ENCODE measurements at regions not wholly inside any gene's neighbourhood (a gene's known extent, or its start where the extent isn't known, plus 50 kb on each side); places are given as distances from the start of the nearest gene placed in this dataset.

DNA sequence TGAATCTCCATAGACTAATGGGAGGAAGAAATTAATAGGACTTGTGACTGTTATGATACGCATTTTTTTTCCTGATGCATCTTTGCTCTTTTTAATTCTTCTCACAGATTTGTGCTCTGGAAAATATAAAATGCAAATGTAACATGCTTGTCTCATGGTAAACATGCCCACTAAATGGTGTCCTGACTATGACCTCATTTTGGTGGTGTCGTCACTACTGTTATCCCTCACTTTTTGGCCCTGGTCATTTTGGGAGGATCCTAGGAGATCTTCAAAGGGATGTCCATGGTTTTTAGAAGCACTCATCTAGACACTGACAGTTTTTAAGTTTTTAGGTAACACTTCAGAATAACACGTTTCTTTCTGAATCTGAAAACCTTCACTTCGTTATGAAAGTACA, 790.8 kb upstream of the FBXO33 start:
- no peak for TF ChIP-seq EZH2phosphoT487 (IDR thresholded peaks at IDR 0.05; ENCODE audit: borderline replicate concordance, low read length)
- TF ChIP-seq, protein P1, sequence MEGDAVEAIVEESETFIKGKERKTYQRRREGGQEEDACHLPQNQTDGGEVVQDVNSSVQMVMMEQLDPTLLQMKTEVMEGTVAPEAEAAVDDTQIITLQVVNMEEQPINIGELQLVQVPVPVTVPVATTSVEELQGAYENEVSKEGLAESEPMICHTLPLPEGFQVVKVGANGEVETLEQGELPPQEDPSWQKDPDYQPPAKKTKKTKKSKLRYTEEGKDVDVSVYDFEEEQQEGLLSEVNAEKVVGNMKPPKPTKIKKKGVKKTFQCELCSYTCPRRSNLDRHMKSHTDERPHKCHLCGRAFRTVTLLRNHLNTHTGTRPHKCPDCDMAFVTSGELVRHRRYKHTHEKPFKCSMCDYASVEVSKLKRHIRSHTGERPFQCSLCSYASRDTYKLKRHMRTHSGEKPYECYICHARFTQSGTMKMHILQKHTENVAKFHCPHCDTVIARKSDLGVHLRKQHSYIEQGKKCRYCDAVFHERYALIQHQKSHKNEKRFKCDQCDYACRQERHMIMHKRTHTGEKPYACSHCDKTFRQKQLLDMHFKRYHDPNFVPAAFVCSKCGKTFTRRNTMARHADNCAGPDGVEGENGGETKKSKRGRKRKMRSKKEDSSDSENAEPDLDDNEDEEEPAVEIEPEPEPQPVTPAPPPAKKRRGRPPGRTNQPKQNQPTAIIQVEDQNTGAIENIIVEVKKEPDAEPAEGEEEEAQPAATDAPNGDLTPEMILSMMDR (conservative IDR thresholded peaks at IDR 0.05; ENCODE audit: low read depth, low read length) = no peak
- TF ChIP-seq EZH2 (IDR thresholded peaks at IDR 0.05; ENCODE audit: low read length, unreplicated experiment) = no peak
